ENCODE measurements at regions not wholly inside any gene's neighbourhood (a gene's known extent, or its start where the extent isn't known, plus 50 kb on each side); places are given as distances from the start of the nearest gene placed in this dataset.
"Not testable (repeated sequence)": the region's sequence is repeated elsewhere in the genome, so short reads cannot be mapped to it uniquely, and the experiment has no call there.

- Histone ChIP-seq H3K9me3 (ENCODE audit: control insufficient read depth, insufficient read depth, low read length) (peaks cover 3% of the 10 kb centered on the region; the same call in 1 of the 2 replicates), H3K4me3 (ENCODE audit: low read depth, low read length) (no peak overlapping the region), H3K27ac (ENCODE audit: low read depth, low read length) (no peak overlapping the region), H3K27me3 (ENCODE audit: control insufficient read depth, insufficient read depth, low read length) (peaks cover 5% of the 10 kb centered on the region)
- ChIA-PET POLR2A (no interaction called here), CTCF (no interaction called here)
- no peak for TF ChIP-seq CTCF (IDR thresholded peaks at IDR 0.05; ENCODE audit: low read depth, low read length)
- DNase-seq (ENCODE audit: low read depth, low spot score), result no peak
Observed at GRCh38 chr3:31322460-31322859, 210.3 kb upstream of the STT3B start.

- H3K27me3 ChIP-seq (ENCODE audit: control insufficient read depth, insufficient read depth, low read length); CTCF ChIA-PET; H3K4me3 ChIP-seq (ENCODE audit: low read depth, low read length); DNase-seq (ENCODE audit: low read depth, low spot score); H3K9me3 ChIP-seq (ENCODE audit: control insufficient read depth, insufficient read depth, low read length); H3K27ac ChIP-seq (ENCODE audit: low read depth, low read length); POLR2A ChIA-PET: not testable (repeated sequence)
Observed at GRCh38 chr3:31327826-31328357, 204.8 kb upstream of the STT3B start.

- Histone ChIP-seq H3K9me3 (ENCODE audit: control insufficient read depth, insufficient read depth, low read length) (peaks cover 3% of the 10 kb centered on the region; the same call in 1 of the 2 replicates), H3K27ac (ENCODE audit: low read depth, low read length) (no peak overlapping the region), H3K27me3 (ENCODE audit: control insufficient read depth, insufficient read depth, low read length) (no peaks in the 10 kb centered on the region), H3K4me3 (ENCODE audit: low read depth, low read length) (no peak overlapping the region)
- CTCF ChIA-PET, result interaction anchor here (0.7 to 1.1 kb wide), 2 partner anchors 10 to 366 kb away, joined by 3 read pairs; no protein-coding TSS in a partner anchor
- POLR2A ChIA-PET, result no interaction called here
- DNase-seq (ENCODE audit: low read depth, low spot score), result no peak
- TF ChIP-seq CTCF (IDR thresholded peaks at IDR 0.05; ENCODE audit: low read depth, low read length), result no peak
Observed at GRCh38 chr3:31331278-31331677, 201.4 kb upstream of the STT3B start.

GRCh38 chr3:31341130-31341529 lies 191.6 kb upstream of the STT3B start:
- ChIA-PET POLR2A (no interaction called here), CTCF (interaction anchor here (0.6 to 0.7 kb wide), 2 partner anchors 9 to 241 kb away, joined by 3 to 4 read pairs; no protein-coding TSS in a partner anchor)
- Histone ChIP-seq H3K9me3 (ENCODE audit: control insufficient read depth, insufficient read depth, low read length) (no peaks in the 10 kb centered on the region), H3K4me3 (ENCODE audit: low read depth, low read length) (no peak overlapping the region), H3K27me3 (ENCODE audit: control insufficient read depth, insufficient read depth, low read length) (no peaks in the 10 kb centered on the region), H3K27ac (ENCODE audit: low read depth, low read length) (no peak overlapping the region)
- no peak for TF ChIP-seq CTCF (IDR thresholded peaks at IDR 0.05; ENCODE audit: low read depth, low read length)
- DNase-seq (ENCODE audit: low read depth, low spot score), result no peak

GRCh38 chr3:31343075-31343474 lies 189.7 kb upstream of the STT3B start:
- TF ChIP-seq CTCF (IDR thresholded peaks at IDR 0.05; ENCODE audit: low read depth, low read length), result no peak
- no peaks in the 10 kb centered on the region for H3K9me3 ChIP-seq (ENCODE audit: control insufficient read depth, insufficient read depth, low read length)
- DNase-seq (ENCODE audit: low read depth, low spot score), result no peak
- POLR2A ChIA-PET, result no interaction called here
- CTCF ChIA-PET, result no interaction called here
- no peak overlapping the region for H3K27ac ChIP-seq (ENCODE audit: low read depth, low read length)
- no peaks in the 10 kb centered on the region for H3K27me3 ChIP-seq (ENCODE audit: control insufficient read depth, insufficient read depth, low read length)
- H3K4me3 ChIP-seq (ENCODE audit: low read depth, low read length), result no peak overlapping the region

- DNase-seq (ENCODE audit: low read depth, low spot score), result no peak
- POLR2A ChIA-PET, result no interaction called here
- CTCF ChIA-PET, result no interaction called here
Observed at GRCh38 chr3:31345581-31345980, 187.1 kb upstream of the STT3B start.

More at GRCh38 chr3:31345581-31345980, 187.1 kb upstream of the STT3B start:
- Histone ChIP-seq H3K9me3 (ENCODE audit: control insufficient read depth, insufficient read depth, low read length) (no peaks in the 10 kb centered on the region), H3K27me3 (ENCODE audit: control insufficient read depth, insufficient read depth, low read length) (no peaks in the 10 kb centered on the region), H3K4me3 (ENCODE audit: low read depth, low read length) (no peak overlapping the region), H3K27ac (ENCODE audit: low read depth, low read length) (no peak overlapping the region)
- TF ChIP-seq CTCF (IDR thresholded peaks at IDR 0.05; ENCODE audit: low read depth, low read length), result no peak

All from AG04450 (cell line).